ENCODE measurements at regions not wholly inside any gene's neighbourhood (a gene's known extent, or its start where the extent isn't known, plus 50 kb on each side); places are given as distances from the start of the nearest gene placed in this dataset.
"Not testable (repeated sequence)": the region's sequence is repeated elsewhere in the genome, so short reads cannot be mapped to it uniquely, and the experiment has no call there.

DNA sequence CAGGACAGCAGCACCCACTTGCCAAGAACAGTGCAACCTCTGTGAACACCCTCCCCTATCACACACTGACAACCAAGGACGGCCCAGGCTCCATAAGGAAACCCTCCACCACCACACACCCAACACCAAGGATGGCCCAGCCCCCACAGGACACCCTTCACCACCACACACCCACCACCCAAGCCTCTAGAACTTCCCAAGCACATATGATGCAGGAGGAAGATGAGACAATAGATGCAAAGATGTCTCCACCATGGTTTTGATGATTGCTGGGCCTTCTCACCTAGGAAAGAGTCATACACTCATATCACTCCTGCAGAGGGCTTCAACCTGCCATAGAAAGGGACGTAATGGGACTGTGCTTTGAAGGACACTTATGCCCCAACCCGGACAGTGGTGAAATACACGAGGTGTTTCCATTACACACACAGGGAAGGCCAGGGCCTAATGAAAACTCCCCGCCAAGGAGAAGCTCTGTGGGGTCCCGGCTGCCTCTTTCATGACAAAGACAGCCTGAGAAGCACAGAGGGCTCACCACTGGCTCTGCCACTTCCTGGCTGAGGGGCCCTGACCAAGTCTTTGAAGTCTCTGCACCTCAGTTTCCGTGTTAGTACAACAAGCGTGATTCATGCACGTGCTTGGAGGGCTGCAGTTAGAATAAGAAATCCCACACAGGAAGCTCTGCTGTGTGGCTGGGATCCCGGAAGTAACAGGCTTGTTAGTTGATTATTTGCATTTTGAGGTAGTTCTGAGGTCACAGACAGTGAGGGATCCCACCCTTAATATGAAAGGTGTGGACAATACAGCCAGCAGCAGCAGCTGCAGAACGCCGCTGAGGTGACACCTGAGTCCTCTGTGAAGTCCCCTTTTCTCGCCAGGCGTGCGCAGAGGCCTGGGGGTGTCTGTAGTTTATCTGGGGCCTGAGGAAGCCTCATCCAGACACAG, 61.9 kb upstream of the ATP12A start:
- peak; percentile 49 to 64 for DNase-seq (ENCODE audit: low read depth in 2 of 2)

DNA sequence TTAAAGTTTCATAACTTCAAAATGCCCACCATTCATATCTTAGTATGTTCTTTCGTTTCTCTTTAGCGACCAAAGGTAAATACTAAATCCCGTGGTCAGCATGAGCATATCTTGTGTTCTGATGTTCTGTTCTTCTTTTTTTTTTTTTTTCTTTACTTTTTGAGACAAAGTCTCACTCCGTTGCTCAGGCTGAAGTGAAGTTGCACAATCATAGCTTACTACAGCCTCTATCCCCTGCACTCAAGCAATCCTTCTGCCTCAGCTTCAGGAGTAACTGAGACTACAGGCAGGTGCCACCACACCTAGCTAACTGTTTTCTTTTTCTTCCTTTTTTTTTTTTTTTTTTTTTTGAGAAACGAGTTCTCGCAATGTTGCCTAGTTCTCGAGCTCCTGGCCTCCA, 60.9 kb upstream of the ATP12A start:
- no peak for DNase-seq (ENCODE audit: low read depth in 2 of 2)

DNA sequence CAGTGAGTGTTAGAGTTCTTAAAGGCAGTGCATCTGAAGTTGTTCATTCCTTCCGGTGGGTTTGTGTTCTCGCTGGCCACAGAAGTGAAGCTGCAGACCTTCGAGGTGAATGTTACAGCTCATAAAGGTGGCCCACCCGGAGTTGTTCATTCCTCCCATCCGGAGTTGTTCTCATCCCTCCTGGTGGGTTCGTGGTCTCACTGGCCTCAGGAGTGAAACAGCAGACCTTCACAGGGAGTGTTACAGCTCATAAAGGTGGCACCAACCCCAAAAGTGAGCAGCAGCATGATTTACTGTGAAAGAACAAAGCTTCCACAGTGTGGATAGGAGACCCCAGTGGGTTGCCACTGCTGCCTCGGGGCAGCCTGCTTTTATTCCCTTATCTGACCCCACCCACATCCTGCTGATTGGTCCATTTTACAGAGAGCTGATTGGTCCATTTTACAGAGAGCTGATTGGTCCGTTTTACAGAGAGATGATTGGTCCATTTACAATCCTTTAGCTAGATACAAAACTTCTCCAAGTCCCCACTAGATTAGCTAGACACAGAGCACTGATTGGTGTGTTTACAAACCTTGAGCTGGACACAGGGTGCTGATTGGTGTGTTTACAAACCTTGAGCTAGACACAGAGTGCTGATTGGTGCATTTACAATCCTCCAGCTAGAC, 57.6 kb upstream of the ATP12A start:
- not testable (repeated sequence) for DNase-seq (ENCODE audit: low read depth in 2 of 2)

DNA sequence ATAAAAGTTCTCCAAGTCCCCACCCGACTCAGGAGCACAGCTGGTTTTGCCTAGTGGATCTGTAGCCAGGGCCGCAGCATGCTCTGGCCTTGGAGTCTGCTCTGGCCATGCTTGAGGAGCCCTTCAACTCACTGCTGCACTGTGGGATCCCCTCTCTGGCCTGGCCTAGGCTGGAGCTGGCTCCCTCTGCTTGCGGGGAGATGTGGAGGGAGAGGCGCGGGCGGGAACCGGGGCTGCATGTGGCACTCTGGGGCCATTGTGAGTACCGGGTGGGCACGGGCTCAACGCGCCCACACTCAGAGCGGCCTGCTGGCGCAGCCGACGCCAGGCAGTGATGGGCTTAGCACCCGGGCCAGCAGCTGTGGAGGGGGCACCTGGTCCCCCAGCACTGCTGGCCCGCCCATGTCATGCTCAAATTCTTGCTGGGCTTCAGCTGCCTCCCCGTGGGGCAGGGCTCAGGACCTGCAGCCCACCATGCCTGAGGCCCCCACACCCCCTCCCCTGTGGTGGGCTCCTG, 57.0 kb upstream of the ATP12A start:
- no peak for DNase-seq (ENCODE audit: low read depth in 2 of 2)

DNA sequence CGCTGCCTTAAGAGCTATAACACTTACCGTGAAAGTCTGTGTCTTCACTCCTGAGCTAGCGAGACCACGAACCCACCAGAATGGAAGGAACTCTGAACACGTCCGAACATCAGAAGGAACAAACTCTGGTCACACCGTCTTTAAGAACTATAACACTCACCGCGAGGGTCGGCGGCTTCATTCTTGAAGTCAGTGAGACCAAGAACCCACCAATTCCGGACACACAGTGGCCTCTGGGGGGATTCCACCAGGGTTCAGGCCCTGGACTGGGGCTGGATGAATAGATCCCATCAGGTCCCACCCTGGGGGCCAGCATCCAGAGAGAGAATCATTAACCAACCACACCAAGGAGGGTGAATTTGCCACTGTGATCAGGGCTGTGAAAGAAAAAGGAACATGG, 55.8 kb upstream of the ATP12A start:
- DNase-seq (ENCODE audit: low read depth in 2 of 2): no peak

DNA sequence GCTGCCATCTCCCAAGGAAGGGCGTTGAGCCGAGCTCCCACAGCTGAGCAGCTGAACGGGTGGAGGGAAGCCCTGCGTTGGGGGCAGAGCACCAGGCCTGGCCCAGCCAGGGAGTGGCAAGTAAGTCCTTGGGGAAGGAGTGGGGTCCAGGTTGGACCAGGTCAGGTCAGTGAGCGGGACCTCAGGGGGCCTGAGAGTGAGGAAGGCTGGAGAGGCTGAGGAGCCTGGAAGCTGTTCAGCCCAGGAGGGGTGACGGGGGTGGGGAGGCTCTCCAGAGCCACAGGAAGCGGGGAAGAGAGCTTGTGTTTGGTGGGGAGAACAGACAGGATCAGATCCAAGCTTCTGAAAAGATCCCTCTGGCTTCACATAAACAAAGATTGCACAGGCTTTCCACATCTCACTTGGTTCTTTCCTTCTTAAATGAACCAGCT, 55.4 kb upstream of the ATP12A start:
- DNase-seq (ENCODE audit: low read depth in 2 of 2): no peak

DNA sequence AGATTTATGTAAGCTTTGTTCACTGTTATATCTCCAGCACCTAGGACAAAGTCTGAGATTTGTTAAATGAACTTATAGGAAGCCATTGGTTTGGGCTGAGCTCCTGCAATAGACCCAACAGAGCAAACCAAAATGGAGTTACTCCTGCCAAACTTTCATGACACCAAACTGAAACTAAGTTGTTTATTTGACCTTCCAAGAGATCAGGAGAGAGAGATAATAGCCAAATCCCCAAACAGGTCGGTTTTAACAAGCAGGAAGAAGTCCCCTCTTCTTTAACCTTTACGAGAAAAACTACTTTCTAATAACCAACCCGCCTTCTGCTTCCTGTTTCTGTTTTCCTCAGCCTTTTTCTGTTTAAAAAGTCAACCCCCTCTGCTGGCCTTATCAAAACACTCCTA, 54.9 kb upstream of the ATP12A start:
- DNase-seq (ENCODE audit: low read depth in 2 of 2): no peak

DNA sequence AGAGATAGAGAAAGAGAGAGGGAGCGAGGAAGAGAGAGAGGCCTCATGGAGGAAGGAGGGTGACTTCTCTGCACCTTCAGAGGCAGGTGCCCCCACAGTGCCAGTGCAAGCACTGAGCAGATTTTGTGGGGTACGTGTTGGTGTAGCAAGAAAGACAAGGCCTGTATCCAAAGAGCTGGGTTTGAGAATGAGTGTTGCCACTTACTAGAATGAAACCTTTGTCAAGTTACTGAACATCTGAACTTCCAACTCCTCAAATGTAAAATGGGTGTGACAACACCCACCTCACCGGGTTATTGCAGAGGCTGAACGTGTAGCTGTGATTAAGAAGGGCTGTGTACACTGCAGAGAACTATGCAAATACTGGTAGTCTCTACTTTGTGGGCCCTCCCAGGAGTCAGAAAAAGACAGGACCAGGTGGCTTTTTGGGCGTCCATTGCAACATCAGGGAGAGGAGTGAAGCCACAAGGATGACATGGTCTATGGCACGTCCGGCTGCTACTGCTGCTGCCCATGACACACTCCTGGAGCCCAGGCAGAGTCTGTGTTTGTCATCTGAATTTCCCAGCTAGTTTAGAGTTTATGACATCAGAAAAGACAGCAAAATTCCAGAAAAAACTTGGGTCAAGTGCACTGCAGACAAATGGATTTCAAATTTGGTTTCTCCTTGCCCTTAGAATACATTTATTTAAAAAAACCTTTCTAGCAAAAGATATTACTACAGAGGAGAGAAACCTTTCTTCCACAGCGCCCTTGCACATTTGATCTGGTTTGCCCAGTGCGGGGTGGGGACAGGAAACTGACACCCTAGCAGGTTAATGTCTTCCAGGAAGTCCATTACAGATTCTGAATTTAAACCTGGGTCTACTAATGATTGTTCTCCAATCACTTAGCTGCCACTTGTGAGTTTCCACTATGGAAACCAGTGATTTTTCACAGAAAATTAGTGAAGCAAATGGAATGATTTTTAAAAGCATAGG, 54.0 kb upstream of the ATP12A start:
- no peak for DNase-seq (ENCODE audit: low read depth in 2 of 2)

DNA sequence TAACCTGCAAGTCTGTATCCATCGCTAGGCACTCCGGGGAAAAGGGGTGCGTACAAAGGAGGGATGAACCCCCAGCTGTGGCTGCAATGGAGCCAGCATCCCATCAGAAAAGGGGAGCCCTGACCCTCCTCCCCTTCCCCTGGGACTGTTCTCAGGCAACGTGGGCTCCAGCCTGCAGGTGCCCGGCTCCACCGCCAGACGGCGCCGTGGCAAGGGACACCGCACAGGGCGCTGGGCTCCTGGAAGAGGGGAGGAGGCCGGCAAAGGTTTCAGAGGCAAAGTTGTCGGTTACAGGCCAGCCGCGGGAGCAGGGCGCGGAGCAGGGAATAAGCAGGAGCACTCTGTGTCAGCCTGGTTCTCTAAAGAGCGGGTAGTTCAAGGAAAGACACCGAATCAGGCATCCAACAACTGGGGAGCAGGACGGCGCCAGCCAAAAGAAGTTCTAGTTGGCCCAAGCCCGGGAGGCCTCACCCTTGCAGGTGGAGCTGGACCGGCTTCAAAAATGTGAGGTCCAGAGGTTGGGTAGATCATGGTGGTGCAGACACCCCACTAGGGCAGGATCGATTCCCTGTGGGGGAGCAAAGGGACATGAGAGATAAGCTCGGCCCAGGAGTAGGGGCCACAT, 53.0 kb upstream of the ATP12A start:
- DNase-seq (ENCODE audit: low read depth in 2 of 2): no peak

DNA sequence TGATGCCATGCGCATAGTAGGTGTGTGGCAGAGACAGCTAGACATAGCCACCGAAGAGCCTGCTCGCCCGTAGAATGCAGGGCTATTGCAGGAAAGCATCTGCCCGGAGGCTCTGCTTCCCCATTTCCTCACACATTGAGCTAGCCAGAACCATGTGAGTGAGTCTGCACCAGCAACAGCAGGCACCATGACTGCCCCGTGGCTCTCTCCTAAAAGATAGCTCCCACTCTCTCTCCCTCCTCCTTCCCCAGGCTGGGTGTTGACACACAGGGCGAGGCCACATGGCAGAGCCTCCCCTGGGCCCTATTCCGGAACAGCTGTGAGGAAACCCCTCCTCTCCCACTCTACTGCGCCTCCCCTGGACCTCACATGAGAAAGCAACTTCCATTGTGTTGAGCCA, 52.3 kb upstream of the ATP12A start:
- no peak for DNase-seq (ENCODE audit: low read depth in 2 of 2)

DNA sequence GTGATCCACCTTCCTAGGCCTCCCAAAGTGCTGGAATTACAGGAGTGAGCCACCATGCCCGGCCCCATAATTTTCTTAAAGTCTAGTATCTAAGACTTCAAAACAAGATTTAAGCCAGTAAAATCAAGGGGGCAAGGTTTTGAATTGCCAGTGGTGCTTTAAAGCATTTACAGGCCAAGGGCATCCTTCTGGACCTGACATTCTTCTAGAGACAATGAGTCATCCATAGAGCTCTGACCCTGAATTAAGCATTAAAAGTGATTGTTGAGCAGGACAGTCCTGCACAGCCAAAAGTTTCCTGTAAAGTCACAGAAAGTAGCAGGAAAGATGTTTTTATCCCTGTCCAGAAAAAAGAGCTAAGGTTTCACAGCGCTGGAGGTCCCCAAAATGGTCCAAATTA, 50.9 kb upstream of the ATP12A start:
- DNase-seq (ENCODE audit: low read depth in 2 of 2): no peak

DNA sequence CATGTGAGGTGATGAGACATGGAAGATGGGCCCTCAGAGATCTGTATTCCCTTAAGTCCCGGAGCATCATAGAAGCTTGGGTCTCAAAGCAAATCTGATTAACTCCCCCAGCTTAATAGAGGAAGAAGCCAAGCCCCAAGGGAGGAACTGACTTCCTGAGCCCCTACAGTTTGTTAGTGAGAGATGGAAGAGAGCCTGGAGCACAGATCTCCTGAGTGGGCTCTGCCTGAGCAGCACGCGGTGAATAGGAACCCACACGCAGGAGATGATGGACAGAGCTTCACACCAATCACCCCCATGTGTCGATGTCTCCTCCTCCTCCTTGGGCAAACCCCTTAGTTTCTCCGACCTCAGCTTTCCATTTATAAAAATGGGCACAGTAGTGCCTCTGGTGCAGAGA, 50.1 kb upstream of the ATP12A start:
- no peak for DNase-seq (ENCODE audit: low read depth in 2 of 2)

Data from stimulated activated CD4-positive, alpha-beta T cell treated with anti-CD3 and anti-CD28 coated beads, Interleukin-15, amount 100 ng/mL, for 48 hours (primary cell).